ENCODE measurements at regions not wholly inside any gene's neighbourhood (a gene's known extent, or its start where the extent isn't known, plus 50 kb on each side); places are given as distances from the start of the nearest gene placed in this dataset.
A peak's percentile ranks its signal among the peaks of the same experiment; 100 is the strongest.

GRCh38 chr4:29829067-29829466 lies 891.1 kb upstream of the PCDH7 start:
- no peak overlapping the region for H3K27ac Mint-ChIP-seq (ENCODE audit: unreplicated experiment)
- TF ChIP-seq CTCF (conservative IDR thresholded peaks at IDR 0.05), result no peak
- H3K4me1 Mint-ChIP-seq, result no peaks in the 10 kb centered on the region
- DNase-seq (ENCODE audit: low read depth, low spot score), result no peak
- peaks cover 2% of the 10 kb centered on the region for H3K9me3 Mint-ChIP-seq
- H3K4me3 Mint-ChIP-seq, result no peak overlapping the region
- H3K36me3 Mint-ChIP-seq (ENCODE audit: low read depth), result no peaks in the 10 kb centered on the region
- H3K27me3 Mint-ChIP-seq (ENCODE audit: low read depth), result no peaks in the 10 kb centered on the region

- peaks cover 3% of the 10 kb centered on the region for H3K36me3 Mint-ChIP-seq (ENCODE audit: low read depth)
- no peak overlapping the region for H3K4me3 Mint-ChIP-seq
- H3K9me3 Mint-ChIP-seq, result peaks cover 5% of the 10 kb centered on the region
- H3K4me1 Mint-ChIP-seq, result no peaks in the 10 kb centered on the region
- H3K27me3 Mint-ChIP-seq (ENCODE audit: low read depth), result no peaks in the 10 kb centered on the region
- no peak for DNase-seq (ENCODE audit: low read depth, low spot score)
- H3K27ac Mint-ChIP-seq (ENCODE audit: unreplicated experiment), result no peak overlapping the region
- TF ChIP-seq CTCF (conservative IDR thresholded peaks at IDR 0.05), result no peak
Measured at GRCh38 chr4:29852537-29852936, 867.6 kb upstream of the PCDH7 start.

- Mint-ChIP-seq H3K27me3 (ENCODE audit: low read depth) (no peaks in the 10 kb centered on the region), H3K4me1 (no peaks in the 10 kb centered on the region), H3K4me3 (no peak overlapping the region), H3K9me3 (peaks cover 8% of the 10 kb centered on the region), H3K36me3 (ENCODE audit: low read depth) (peaks cover 8% of the 10 kb centered on the region), H3K27ac (ENCODE audit: unreplicated experiment) (no peak overlapping the region)
- DNase-seq (ENCODE audit: low read depth, low spot score), result no peak
- TF ChIP-seq CTCF (conservative IDR thresholded peaks at IDR 0.05), result no peak
Measured at GRCh38 chr4:29853833-29854232, 866.3 kb upstream of the PCDH7 start.

GRCh38 chr4:29861307-29861706 lies 858.9 kb upstream of the PCDH7 start:
- Mint-ChIP-seq H3K4me3 (no peak overlapping the region), H3K36me3 (ENCODE audit: low read depth) (peaks cover 22% of the 10 kb centered on the region), H3K27me3 (ENCODE audit: low read depth) (no peaks in the 10 kb centered on the region), H3K9me3 (peaks cover 12% of the 10 kb centered on the region), H3K27ac (ENCODE audit: unreplicated experiment) (no peak overlapping the region), H3K4me1 (no peaks in the 10 kb centered on the region)
- no peak for TF ChIP-seq CTCF (conservative IDR thresholded peaks at IDR 0.05)
- no peak for DNase-seq (ENCODE audit: low read depth, low spot score)

GRCh38 chr4:29867412-29867811 lies 852.8 kb upstream of the PCDH7 start:
- Mint-ChIP-seq H3K27ac (ENCODE audit: unreplicated experiment) (no peak overlapping the region), H3K4me1 (no peaks in the 10 kb centered on the region), H3K27me3 (ENCODE audit: low read depth) (no peaks in the 10 kb centered on the region), H3K36me3 (ENCODE audit: low read depth) (peaks cover 10% of the 10 kb centered on the region), H3K4me3 (no peak overlapping the region), H3K9me3 (peaks cover 9% of the 10 kb centered on the region)
- DNase-seq (ENCODE audit: low read depth, low spot score), result no peak
- TF ChIP-seq CTCF (conservative IDR thresholded peaks at IDR 0.05), result peak; percentile 36

- no peak for DNase-seq (ENCODE audit: low read depth, low spot score)
- no peaks in the 10 kb centered on the region for H3K36me3 Mint-ChIP-seq (ENCODE audit: low read depth)
- no peak for TF ChIP-seq CTCF (conservative IDR thresholded peaks at IDR 0.05)
- H3K4me1 Mint-ChIP-seq, result no peaks in the 10 kb centered on the region
- H3K27me3 Mint-ChIP-seq (ENCODE audit: low read depth), result no peaks in the 10 kb centered on the region
- H3K9me3 Mint-ChIP-seq, result no peaks in the 10 kb centered on the region
- H3K4me3 Mint-ChIP-seq, result no peak overlapping the region
- H3K27ac Mint-ChIP-seq (ENCODE audit: unreplicated experiment), result no peak overlapping the region
Measured at GRCh38 chr4:29900336-29900735, 819.8 kb upstream of the PCDH7 start.
